ENCODE measurements at regions not wholly inside any gene's neighbourhood (a gene's known extent, or its start where the extent isn't known, plus 50 kb on each side); places are given as distances from the start of the nearest gene placed in this dataset.
A peak's percentile ranks its signal among the peaks of the same experiment; 100 is the strongest.

DNA sequence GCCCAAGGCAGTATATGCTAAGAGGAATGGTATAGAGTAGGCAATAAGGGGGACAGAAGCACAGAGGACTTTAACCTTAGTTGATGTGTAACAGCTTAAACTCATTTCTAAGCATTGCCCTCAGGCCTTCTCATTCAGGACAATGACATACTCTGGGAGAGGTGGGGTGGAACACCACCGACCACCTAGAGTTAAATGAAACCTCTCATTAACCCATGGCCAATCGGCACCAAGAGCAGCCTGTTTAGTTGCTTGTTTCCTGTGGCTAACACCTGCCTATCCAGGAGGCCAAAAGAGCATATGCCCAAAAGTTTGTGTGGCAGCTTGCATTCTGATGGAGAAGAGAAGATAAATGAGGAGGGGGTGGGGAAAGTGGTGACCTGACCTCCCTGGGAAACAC is 50.0 kb downstream of the PABIR2 start:
- DNase-seq = no peak

DNA sequence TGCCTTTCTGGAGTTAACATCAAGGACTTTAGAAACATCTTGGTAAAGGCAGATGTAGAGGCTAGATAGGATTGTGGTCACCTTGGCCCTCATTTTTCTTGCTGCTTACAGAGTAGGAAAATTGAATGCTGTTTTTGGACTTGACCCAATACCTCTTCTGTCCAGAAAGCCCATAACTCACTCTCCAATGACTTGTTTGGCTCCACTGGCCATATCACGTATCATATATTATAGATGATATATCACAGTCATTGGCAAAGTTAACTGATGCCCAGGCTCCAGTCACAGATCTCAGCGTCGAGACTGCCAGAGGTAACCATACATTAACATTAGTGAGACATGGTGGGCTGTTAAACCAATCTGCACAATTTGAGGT is 50.6 kb downstream of the PABIR2 start:
- DNase-seq = no peak

GRCh38 chrX:134745636-134746409 is 51.2 kb downstream of the PABIR2 start:
- DNase-seq = no peak

DNA sequence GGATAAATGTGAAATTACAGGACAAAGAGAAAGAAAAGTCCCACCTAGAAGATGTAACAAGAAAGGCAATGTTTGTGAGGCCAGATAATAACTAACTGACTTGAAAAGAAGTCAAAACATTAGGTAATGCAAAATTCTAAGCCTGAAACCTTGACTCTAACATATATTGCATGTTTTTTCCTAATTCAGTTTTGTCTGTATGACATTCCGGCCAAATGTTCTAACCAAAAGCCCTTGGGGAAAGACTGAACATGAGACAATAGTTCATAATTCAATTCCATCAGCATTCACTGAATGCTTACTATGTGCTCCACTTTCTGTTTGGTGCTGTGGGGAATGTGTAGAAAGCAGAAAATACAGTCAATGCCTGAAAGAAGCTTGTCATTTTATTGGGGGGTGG is 53.9 kb downstream of the PABIR2 start:
- no peak for DNase-seq

DNA sequence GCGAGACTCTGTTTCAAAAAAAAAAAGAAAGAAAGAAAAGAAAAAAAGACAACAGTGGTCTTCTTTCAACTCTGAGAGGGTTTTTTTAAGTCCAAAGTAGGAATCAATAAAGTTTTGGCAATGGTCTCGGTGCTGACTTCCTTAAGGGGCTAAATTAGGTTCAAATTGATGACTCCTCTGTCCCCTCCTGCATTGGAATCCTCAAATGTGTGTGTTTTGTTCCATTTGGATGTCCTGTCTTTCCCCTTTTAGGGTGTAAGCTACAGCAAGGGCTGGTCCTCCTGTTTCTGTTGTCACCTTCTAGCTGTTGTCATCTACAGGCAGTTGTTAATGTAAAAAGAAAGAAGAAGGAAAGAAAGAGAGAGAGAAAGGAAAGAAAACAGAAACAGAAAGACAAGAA is 54.4 kb downstream of the PABIR2 start:
- no peak for DNase-seq

GRCh38 chrX:134741746-134742145 is 55.3 kb downstream of the PABIR2 start:
- DNase-seq = no peak

GRCh38 chrX:134738986-134739740 is 57.8 kb downstream of the PABIR2 start:
- DNase-seq = no peak

- DNase-seq = no peak
Observed at GRCh38 chrX:134738445-134738844, 58.6 kb downstream of the PABIR2 start.

DNA sequence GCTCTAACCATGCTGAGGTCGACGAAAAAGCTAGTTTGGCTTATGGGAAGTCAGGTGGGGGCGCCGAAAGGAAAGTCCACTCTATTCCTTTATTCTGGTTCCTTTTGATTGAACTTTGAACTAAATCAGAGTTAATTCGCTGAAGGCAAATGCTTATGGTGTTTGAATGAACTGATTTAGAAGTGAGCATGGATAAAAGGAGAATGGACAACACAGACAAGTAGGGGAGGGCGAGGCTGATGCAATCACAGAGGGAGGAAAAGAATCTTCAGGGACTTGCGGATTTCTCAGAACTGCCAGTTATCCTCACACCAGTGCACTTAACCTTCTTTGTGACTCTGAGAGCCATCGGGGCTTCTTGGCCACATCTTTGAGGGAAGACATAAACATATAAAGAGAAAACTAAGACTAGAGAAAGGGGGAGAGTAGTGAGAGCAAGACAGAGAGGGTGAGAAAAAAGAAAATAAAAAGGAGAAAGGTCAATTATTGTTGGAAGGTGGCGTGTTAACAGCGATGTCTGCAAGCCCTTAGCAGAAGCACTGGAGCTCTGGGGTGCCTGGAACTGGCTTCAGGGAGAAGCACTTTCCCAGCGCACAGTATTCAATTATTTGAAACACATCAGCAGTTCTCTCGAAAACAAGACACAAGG is 59.2 kb downstream of the PABIR2 start:
- DNase-seq = no peak

DNA sequence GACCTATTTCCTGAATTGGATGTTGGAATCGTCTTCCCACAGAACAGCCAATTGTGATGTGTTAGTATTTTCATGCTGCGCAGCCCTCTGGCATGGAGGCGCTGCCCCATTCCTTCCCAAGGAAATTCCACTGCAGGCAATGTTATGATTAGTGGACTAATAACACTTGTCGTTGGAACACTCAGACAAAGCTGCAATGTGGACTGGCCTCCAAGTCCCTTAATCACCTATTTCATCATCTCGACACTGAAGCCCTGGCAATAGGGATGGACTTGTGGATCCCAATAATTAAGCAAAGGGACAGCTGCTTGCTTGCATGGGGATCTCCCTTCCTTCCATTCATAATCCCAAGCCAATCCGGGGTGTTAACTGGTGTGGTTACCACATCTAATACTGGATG is 59.9 kb downstream of the PABIR2 start:
- no peak for DNase-seq

DNA sequence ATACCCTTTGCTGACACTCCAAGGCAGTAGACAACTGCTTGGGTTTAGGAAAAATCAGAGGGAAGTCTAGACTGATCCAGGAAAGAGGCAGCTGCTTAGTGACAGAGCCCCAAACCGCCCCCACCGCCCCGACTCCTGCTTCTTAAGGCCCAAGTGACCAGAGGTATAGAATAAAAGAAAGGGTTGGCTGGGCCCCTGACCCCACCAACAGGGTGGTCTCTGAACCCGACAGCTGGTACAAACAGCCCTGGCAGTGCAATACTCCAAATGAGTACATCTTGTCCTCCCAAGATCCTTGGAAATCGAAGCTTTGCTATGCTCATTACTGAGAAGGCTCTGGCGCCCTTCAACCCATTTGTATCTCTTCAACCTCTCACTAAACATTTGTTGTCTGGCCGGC is 60.6 kb downstream of the PABIR2 start:
- DNase-seq = no peak

DNA sequence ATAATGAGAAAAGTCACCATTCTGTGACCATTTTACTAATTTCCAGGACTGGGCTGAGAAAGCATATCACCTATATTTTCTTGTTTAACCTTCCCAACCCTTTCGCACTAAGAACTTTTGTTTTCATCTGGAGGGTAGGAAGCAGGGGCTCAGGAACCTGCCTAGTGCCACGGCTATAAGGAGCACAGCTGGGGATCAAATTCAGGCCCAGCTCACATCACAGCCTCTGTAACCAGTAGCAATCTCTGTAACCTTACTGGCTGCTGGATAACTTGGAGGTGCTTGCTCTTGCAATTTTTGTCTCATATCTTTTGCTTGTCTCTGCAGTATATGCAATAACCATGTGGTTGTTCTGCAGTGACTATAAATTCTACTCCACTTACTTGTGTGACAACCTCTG is 62.0 kb downstream of the PABIR2 start:
- DNase-seq = no peak

- no peak for DNase-seq
Observed at GRCh38 chrX:134734466-134734952, 62.5 kb downstream of the PABIR2 start.

DNA sequence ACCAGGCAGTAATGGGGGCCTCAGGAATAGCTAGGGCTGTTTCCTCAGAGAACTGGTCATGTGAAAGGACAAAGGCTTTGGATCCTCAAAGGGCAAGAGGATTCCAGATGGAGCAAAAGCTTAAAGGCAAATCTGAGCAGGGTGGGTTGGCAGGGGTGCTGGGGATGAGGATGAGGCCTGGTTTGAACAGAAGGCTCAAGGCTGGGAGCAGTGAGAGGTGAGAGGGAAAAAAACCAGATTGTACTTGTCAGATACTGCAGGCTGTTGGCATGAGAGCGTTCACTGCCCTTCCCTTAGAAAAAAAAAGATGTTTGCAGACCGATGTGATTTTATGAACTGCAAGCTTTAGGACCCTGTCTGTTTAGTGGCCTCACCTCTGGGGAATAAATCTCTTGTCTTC is 63.4 kb downstream of the PABIR2 start:
- DNase-seq = no peak

GRCh38 chrX:134732676-134733075 is 64.3 kb downstream of the PABIR2 start:
- no peak for DNase-seq

GRCh38 chrX:134732152-134732551 is 64.9 kb downstream of the PABIR2 start:
- DNase-seq = no peak

DNA sequence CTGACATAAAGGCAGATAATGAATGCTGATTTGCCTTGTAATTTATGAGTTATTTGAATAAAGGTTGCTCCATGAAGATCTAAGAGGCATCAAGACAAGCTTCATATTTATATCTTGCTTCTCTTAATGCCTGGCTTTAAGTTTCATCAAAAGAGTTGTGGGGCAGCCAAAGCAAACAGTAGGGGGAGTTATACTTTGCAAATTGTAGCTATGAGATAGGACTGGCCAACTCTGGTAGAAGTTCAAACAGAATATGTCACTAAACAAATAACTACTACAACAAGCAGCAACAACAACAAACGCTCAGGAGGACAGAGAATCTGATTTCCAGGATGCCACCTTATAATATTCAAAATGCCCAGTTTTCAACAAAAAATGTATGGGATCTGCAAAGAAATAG is 69.1 kb upstream of the PLAC1 start:
- no peak for DNase-seq

DNA sequence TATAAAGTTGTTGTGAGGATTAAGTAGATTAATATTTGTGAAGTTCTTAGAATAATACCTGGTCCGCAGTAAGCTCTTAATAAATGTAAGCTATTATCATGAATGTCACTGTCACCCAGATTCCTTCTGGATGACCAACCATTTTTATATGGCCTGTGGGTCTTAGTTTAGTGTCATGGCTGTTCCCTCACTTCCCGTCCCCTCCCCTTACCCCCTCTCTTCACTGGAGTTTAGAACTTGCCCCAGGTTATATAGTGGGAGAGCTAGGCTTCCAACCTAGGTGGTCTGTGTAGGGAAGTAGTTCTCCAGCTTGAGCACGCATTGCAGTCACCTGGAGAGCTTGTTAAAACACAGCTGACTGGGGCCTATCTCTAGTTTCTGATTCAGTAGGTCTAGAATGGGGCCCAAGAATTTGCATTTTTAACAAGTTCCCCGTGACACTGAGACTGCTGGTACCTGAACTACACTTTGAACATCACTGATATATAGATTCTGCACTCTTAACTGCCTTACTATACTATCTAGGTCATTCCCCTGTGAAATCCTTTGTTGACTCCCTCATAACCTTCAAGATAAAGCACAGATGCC is 66.9 kb upstream of the PLAC1 start:
- no peak for DNase-seq

- no peak for DNase-seq
Observed at GRCh38 chrX:134721766-134722532, 63.7 kb upstream of the PLAC1 start.

GRCh38 chrX:134718966-134719317 is 60.7 kb upstream of the PLAC1 start:
- peak; percentile 46 for DNase-seq

- DNase-seq = peak; percentile 4
Observed at GRCh38 chrX:134718105-134718965, 60.1 kb upstream of the PLAC1 start.

DNA sequence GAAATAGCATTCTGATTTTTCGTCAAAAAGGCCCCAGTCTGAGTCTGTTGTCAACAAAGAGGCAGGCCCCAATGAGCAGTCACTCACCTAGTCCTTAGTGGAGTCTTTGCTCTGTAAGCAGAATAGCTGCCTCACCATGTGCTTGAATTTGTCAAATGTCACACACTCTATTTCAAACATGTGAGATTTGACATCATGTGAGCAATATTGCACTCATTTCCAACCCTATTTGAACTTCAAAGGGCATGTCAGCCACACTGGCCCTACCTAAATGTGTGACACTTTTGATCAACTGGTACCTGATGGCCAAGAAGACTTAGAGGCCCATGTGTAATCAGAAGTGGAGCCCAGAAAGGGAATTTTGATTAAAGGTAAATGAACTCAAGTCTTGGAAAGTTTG is 59.4 kb upstream of the PLAC1 start:
- DNase-seq = no peak
